ENCODE measurements at regions not wholly inside any gene's neighbourhood (a gene's known extent, or its start where the extent isn't known, plus 50 kb on each side); places are given as distances from the start of the nearest gene placed in this dataset.
"Not testable (repeated sequence)": the region's sequence is repeated elsewhere in the genome, so short reads cannot be mapped to it uniquely, and the experiment has no call there.

GRCh38 chr2:223297788-223298187, 245.8 kb downstream of the KCNE4 start:
- no peak for DNase-seq

GRCh38 chr2:223298329-223298728, 246.3 kb downstream of the KCNE4 start:
- not testable (repeated sequence) for DNase-seq

- DNase-seq, result no peak
Measured at GRCh38 chr2:223300326-223300725, 248.3 kb downstream of the KCNE4 start.

- DNase-seq, result no peak
Measured at GRCh38 chr2:223306371-223306770, 254.4 kb downstream of the KCNE4 start.

GRCh38 chr2:223311889-223312680, 260.1 kb downstream of the KCNE4 start:
- no peak for DNase-seq

GRCh38 chr2:223313101-223313500, 261.1 kb downstream of the KCNE4 start:
- no peak for DNase-seq

GRCh38 chr2:223314811-223315210, 262.8 kb downstream of the KCNE4 start:
- DNase-seq, result no peak

GRCh38 chr2:223315813-223316212, 263.8 kb downstream of the KCNE4 start:
- no peak for DNase-seq

GRCh38 chr2:223316342-223316741, 264.4 kb downstream of the KCNE4 start:
- DNase-seq, result no peak

- peak; percentile 14 for DNase-seq
Measured at GRCh38 chr2:223319601-223320000, 267.6 kb downstream of the KCNE4 start.

- DNase-seq, result no peak
Measured at GRCh38 chr2:223324402-223324801, 272.4 kb downstream of the KCNE4 start.

- DNase-seq, result no peak
Measured at GRCh38 chr2:223328578-223328977, 273.6 kb downstream of the SCG2 start.

GRCh38 chr2:223330747-223331146, 271.4 kb downstream of the SCG2 start:
- DNase-seq, result not testable (repeated sequence)

- DNase-seq, result no peak
Measured at GRCh38 chr2:223338016-223338415, 264.1 kb downstream of the SCG2 start.

- DNase-seq, result no peak
Measured at GRCh38 chr2:223357076-223357475, 245.1 kb downstream of the SCG2 start.

- no peak for DNase-seq
Measured at GRCh38 chr2:223363085-223363484, 239.1 kb downstream of the SCG2 start.

GRCh38 chr2:223365158-223365679, 236.9 kb downstream of the SCG2 start:
- no peak for DNase-seq

GRCh38 chr2:223366566-223366965, 235.6 kb downstream of the SCG2 start:
- no peak for DNase-seq

GRCh38 chr2:223368481-223368880, 233.7 kb downstream of the SCG2 start:
- no peak for DNase-seq

GRCh38 chr2:223369889-223370288, 232.3 kb downstream of the SCG2 start:
- DNase-seq, result no peak

GRCh38 chr2:223383315-223383714, 218.8 kb downstream of the SCG2 start:
- DNase-seq, result no peak

GRCh38 chr2:223386189-223386588, 216.0 kb downstream of the SCG2 start:
- DNase-seq, result no peak

GRCh38 chr2:223386984-223387383, 215.2 kb downstream of the SCG2 start:
- no peak for DNase-seq

GRCh38 chr2:223389624-223390023, 212.5 kb downstream of the SCG2 start:
- DNase-seq, result no peak

All from renal pelvis (tissue), 1 donor.